H1 (cell line): ENCODE measurements at regions not wholly inside any gene's neighbourhood (a gene's known extent, or its start where the extent isn't known, plus 50 kb on each side); places are given as distances from the start of the nearest gene placed in this dataset.

ENCODE experiments used
- CTCF ChIA-PET: fragments of 300-600 bp; sonication (Branson Sonifier 250); formaldehyde crosslinking; loops from one replicate; lab custom pipeline; 2021; ENCODE audit not compliant: partially characterized antibody; lab: Charles Lee
- POLR2A ChIA-PET: fragments of 300-600 bp; sonication (Branson Sonifier 250); formaldehyde crosslinking; loops from one replicate; lab custom pipeline; 2021; ENCODE audit warnings: inconsistent platforms; ENCODE audit not compliant: partially characterized antibody; lab: Charles Lee
- DNase-seq, 2 experiments: peaks; one replicate each; pipeline versions ENCODE4 v3.0.0 to v3.0.0-alpha.2; 2010 to 2022; ENCODE audit warnings: low spot score in 2 of 2, low read depth in 1 of 2, mixed read lengths in 1 of 2
- FAIRE-seq: peaks from 2 replicates; lab custom pipeline; 2011; peaks lifted over from hg19 to GRCh38; lab: Jason Lieb, UNC
- H2AFZ ChIP-seq: 2 replicates; pipeline ENCODE4 v1.8.1; 2012; ENCODE audit warnings: low read length, inconsistent platforms
- H2AK5ac ChIP-seq: 2 replicates; pipeline ENCODE4 v1.6.1; 2013; ENCODE audit warnings: low read depth, low read length
- H2BK120ac ChIP-seq: replicated peaks from 2 replicates; pipeline ENCODE3; 2013; ENCODE audit warnings: low read depth, low read length, inconsistent platforms
- H2BK12ac ChIP-seq: 2 replicates; pipeline ENCODE4 v1.6.1; 2013; ENCODE audit warnings: low read depth, low read length
- H2BK15ac ChIP-seq: 2 replicates; pipeline ENCODE4 v1.6.1; 2013; ENCODE audit warnings: low read length
- H2BK20ac ChIP-seq: 2 replicates; pipeline ENCODE4 v1.6.1; 2013; ENCODE audit warnings: low read length
- H2BK5ac ChIP-seq: 2 replicates; pipeline ENCODE4 v1.6.1; 2013; ENCODE audit warnings: low read depth, low read length
- H3K14ac ChIP-seq: 2 replicates; pipeline ENCODE4 v1.6.1; 2013; ENCODE audit warnings: inconsistent platforms; ENCODE audit not compliant: insufficient read length
- H3K18ac ChIP-seq: 2 replicates; pipeline ENCODE4 v1.6.1; 2013; ENCODE audit warnings: low read length; ENCODE audit errors: extremely low read depth
- H3K23ac ChIP-seq: 2 replicates; pipeline ENCODE4 v1.6.1; 2013; ENCODE audit warnings: inconsistent platforms; ENCODE audit not compliant: insufficient read length
- H3K23me2 ChIP-seq: 2 replicates; pipeline ENCODE4 v1.6.1; 2013; ENCODE audit warnings: low read depth, low read length
- H3K27ac ChIP-seq: 2 replicates; pipeline ENCODE4 v1.6.1; 2011; ENCODE audit warnings: low read depth, low read length, inconsistent platforms
- H3K27me3 ChIP-seq, 4 experiments: replicated peaks in 1 of 4; 1 replicate in 1 of 4; 2 replicates in 3 of 4; pipeline versions ENCODE4 v1.6.1 to v1.8.1; 2011 to 2013; ENCODE audit warnings: low read length in 3 of 4, mild to moderate bottlenecking in 3 of 4, inconsistent platforms in 2 of 4, mixed read lengths in 2 of 4, moderate library complexity in 1 of 4; ENCODE audit not compliant: control insufficient read depth in 3 of 4, insufficient read depth in 3 of 4; ENCODE audit errors: extremely low read depth in 1 of 4
- H3K36me3 ChIP-seq, 4 experiments: 2 replicates each; pipeline versions ENCODE4 v1.6.1 to v1.8.1; 2011 to 2013; ENCODE audit warnings: mild to moderate bottlenecking in 4 of 4, low read length in 3 of 4, moderate library complexity in 2 of 4, control low read depth in 1 of 4, inconsistent platforms in 1 of 4; ENCODE audit not compliant: insufficient read depth in 4 of 4, control insufficient read depth in 2 of 4
- H3K4ac ChIP-seq: replicated peaks from 2 replicates; pipeline ENCODE3; 2013; ENCODE audit warnings: low read length, low read depth, mixed read lengths, inconsistent platforms; ENCODE audit not compliant: insufficient read length
- H3K4me1 ChIP-seq, 4 experiments: replicated peaks in 1 of 4; 1 replicate in 1 of 4; 2 replicates in 3 of 4; pipeline versions ENCODE4 v1.6.1 to v1.8.1; 2011 to 2013; ENCODE audit warnings: low read length in 3 of 4, inconsistent platforms in 2 of 4, mixed read lengths in 1 of 4; ENCODE audit not compliant: insufficient read depth in 4 of 4, control insufficient read depth in 3 of 4
- H3K4me2 ChIP-seq, 2 experiments: 2 replicates each; pipeline versions ENCODE4 v1.6.1 to v1.8.1; 2011 to 2013; ENCODE audit warnings: low read depth in 2 of 2, low read length in 2 of 2, control low read depth in 1 of 2, inconsistent platforms in 1 of 2, mild to moderate bottlenecking in 1 of 2; ENCODE audit not compliant: insufficient read depth in 1 of 2
- H3K4me3 ChIP-seq, 4 experiments: fragments of 200-600, 300-600 bp in 1 of 4; sonication (generic), shearing (Covaris generic), sonication (Bioruptor Twin) in 1 of 4; 2 replicates each; pipeline versions ENCODE4 v1.5.1 to v1.8.1; 2011 to 2016; ENCODE audit warnings: low read length in 4 of 4, low read depth in 3 of 4, control low read depth in 2 of 4, inconsistent platforms in 2 of 4, mild to moderate bottlenecking in 2 of 4, mixed read lengths in 1 of 4, moderate library complexity in 1 of 4; ENCODE audit not compliant: insufficient read depth in 2 of 4; ENCODE audit errors: extremely low read depth in 1 of 4
- H3K56ac ChIP-seq: replicated peaks from 2 replicates; pipeline ENCODE3; 2013; ENCODE audit warnings: low read depth, mild to moderate bottlenecking, mixed read lengths, low read length, inconsistent platforms; ENCODE audit not compliant: insufficient read length
- H3K79me1 ChIP-seq: 2 replicates; pipeline ENCODE4 v1.6.1; 2013; ENCODE audit warnings: low read depth, low read length, control low read depth
- H3K79me2 ChIP-seq, 2 experiments: 2 replicates each; pipeline versions ENCODE4 v1.6.1 to v1.8.1; 2012 to 2013; ENCODE audit warnings: low read length in 2 of 2, mild to moderate bottlenecking in 2 of 2, inconsistent platforms in 1 of 2; ENCODE audit not compliant: insufficient read depth in 2 of 2, control insufficient read depth in 1 of 2
- H3K9ac ChIP-seq, 4 experiments: replicated peaks in 1 of 4; 1 replicate in 1 of 4; 2 replicates in 3 of 4; pipeline versions ENCODE4 v1.6.1 to v1.8.1; 2011 to 2013; ENCODE audit warnings: low read depth in 3 of 4, low read length in 3 of 4, control low read depth in 2 of 4, mild to moderate bottlenecking in 2 of 4, moderate library complexity in 2 of 4, inconsistent platforms in 1 of 4; ENCODE audit errors: extremely low read depth in 1 of 4
- H3K9me3 ChIP-seq, 2 experiments: 2 replicates each; pipeline versions ENCODE4 v1.6.1 to v1.8.1; 2012 to 2013; ENCODE audit warnings: mild to moderate bottlenecking in 2 of 2, moderate library complexity in 2 of 2, control low read depth in 1 of 2, inconsistent platforms in 1 of 2, low read depth in 1 of 2, low read length in 1 of 2, mixed read lengths in 1 of 2; ENCODE audit not compliant: insufficient read depth in 2 of 2
- H4K20me1 ChIP-seq, 2 experiments: replicated peaks in 1 of 2; 2 replicates each; pipeline versions ENCODE3 to v1.8.1; 2011 to 2013; ENCODE audit warnings: inconsistent platforms in 2 of 2, low read length in 2 of 2, mild to moderate bottlenecking in 1 of 2; ENCODE audit not compliant: insufficient read depth in 2 of 2, control insufficient read depth in 1 of 2
- H4K5ac ChIP-seq: 2 replicates; pipeline ENCODE4 v1.6.1; 2013; ENCODE audit warnings: low read length, low read depth, mixed read lengths, inconsistent platforms; ENCODE audit not compliant: insufficient read length
- H4K8ac ChIP-seq: 2 replicates; pipeline ENCODE4 v1.8.0; 2013; ENCODE audit warnings: mild to moderate bottlenecking, moderate library complexity, low read length, inconsistent platforms; ENCODE audit not compliant: insufficient read depth; ENCODE audit errors: extremely low read depth
- H4K91ac ChIP-seq: replicated peaks from 2 replicates; pipeline ENCODE3; 2013; ENCODE audit warnings: low read length, mixed read lengths, inconsistent platforms; ENCODE audit not compliant: insufficient read length
- ATF2 ChIP-seq: IDR thresholded peaks from 2 replicates; pipeline ENCODE4 v1.6.1; 2012; ENCODE audit warnings: low read length, inconsistent platforms
- BACH1 ChIP-seq: IDR thresholded peaks from 2 replicates; pipeline ENCODE4 v1.6.1; 2012; ENCODE audit warnings: low read length, improper control_type of control experiment
- CBX5 ChIP-seq: fragments of 300-800, 300-1000 bp; sonication (generic); IDR thresholded peaks from 2 replicates; pipeline ENCODE4 v1.7.1; 2016; ENCODE audit warnings: antibody characterized with exemption, low read length, low read depth
- CEBPB ChIP-seq: IDR thresholded peaks from 2 replicates; pipeline ENCODE4 v1.6.1; 2012; ENCODE audit warnings: low read depth, low read length
- CTBP2 ChIP-seq: IDR thresholded peaks from 2 replicates; pipeline ENCODE4 v1.7.0; 2011; ENCODE audit warnings: borderline replicate concordance, mild to moderate bottlenecking, moderate library complexity, mixed read lengths, low read length; ENCODE audit not compliant: insufficient read depth, insufficient read length
- EP300 ChIP-seq, 2 experiments: IDR thresholded peaks; 1 replicate in 1 of 2; 2 replicates in 1 of 2; pipeline ENCODE4 v1.6.1; 2011 to 2012; ENCODE audit warnings: low read depth in 2 of 2, low read length in 2 of 2, mild to moderate bottlenecking in 2 of 2, borderline replicate concordance in 1 of 2, inconsistent platforms in 1 of 2, moderate library complexity in 1 of 2
- EZH2 ChIP-seq: fragments of 200-600 bp; sonication (generic); IDR thresholded peaks from 2 replicates; pipeline ENCODE4 v1.7.1; 2012; ENCODE audit warnings: low read depth, mild to moderate bottlenecking, moderate library complexity, low read length, inconsistent platforms; ENCODE audit not compliant: severe bottlenecking
- MAFK ChIP-seq: IDR thresholded peaks from 2 replicates; pipeline ENCODE4 v1.6.1; 2012; ENCODE audit warnings: low read depth, mild to moderate bottlenecking, improper control_type of control experiment, low read length
- RAD21 ChIP-seq, 2 experiments: IDR thresholded peaks in 1 of 2; conservative IDR thresholded peaks in 1 of 2; 2 replicates each; pipeline ENCODE4 v1.6.1; 2011; ENCODE audit warnings: low read depth in 2 of 2, low read length in 2 of 2, improper control_type of control experiment in 1 of 2, inconsistent platforms in 1 of 2, mild to moderate bottlenecking in 1 of 2, moderate library complexity in 1 of 2
- RBBP5 ChIP-seq: IDR thresholded peaks from 2 replicates; pipeline ENCODE4 v1.7.1; 2012; ENCODE audit warnings: low read depth, mild to moderate bottlenecking, inconsistent platforms, low read length, moderate library complexity, borderline replicate concordance
- SP4 ChIP-seq: IDR thresholded peaks from 2 replicates; pipeline ENCODE4 v1.6.1; 2012; ENCODE audit warnings: low read length, inconsistent platforms
- TAF7 ChIP-seq: optimal IDR thresholded peaks from 2 replicates; pipeline ENCODE3; 2011; ENCODE audit warnings: low read depth, mild to moderate bottlenecking, inconsistent platforms, low read length, moderate library complexity, borderline replicate concordance
- WGBS, 2 experiments: shearing (Covaris generic) in 1 of 2; methylation state at CpG; one replicate each; pipeline versions ENCODE4 v1.1.6 to v1.1.7; 2013 to 2015; ENCODE audit warnings: low lambda C conversion rate in 2 of 2, mixed read lengths in 2 of 2, inconsistent platforms in 1 of 2, low coverage in 1 of 2, missing lambda C conversion rate in 1 of 2; ENCODE audit not compliant: insufficient replicate concordance in 2 of 2, insufficient coverage in 1 of 2, insufficient read length in 1 of 2; ENCODE audit errors: extremely low coverage in 1 of 2, missing lambda C conversion rate in 1 of 2; 5-methylcytosine and 5-hydroxymethylcytosine counted together

GRCh38 chr12:30126944-30127343 lies 343.2 kb upstream of the TMTC1 start:
- no peak overlapping the region for H3K9ac ChIP-seq
- no peak overlapping the region for H3K18ac ChIP-seq
- WGBS, 2 experiments, result 88 to 100% methylated on average over 1 to 3 of the region's 3 CpGs
- H4K20me1 ChIP-seq, result no peaks in the 10 kb centered on the region
- no peak overlapping the region for H3K4me3 ChIP-seq
- H4K5ac ChIP-seq, result no peak overlapping the region
- no peak overlapping the region for H2BK12ac ChIP-seq
- CTCF ChIA-PET, result interaction anchor here (1.4 kb wide), 1 partner anchor 16 kb away, joined by 3 read pairs; no protein-coding TSS in a partner anchor
- no peaks in the 10 kb centered on the region for H3K79me2 ChIP-seq
- no peaks in the 10 kb centered on the region for H3K4me1 ChIP-seq
- no peak overlapping the region for H2BK15ac ChIP-seq
- no peak overlapping the region for H2BK20ac ChIP-seq
- no peak overlapping the region for H2BK5ac ChIP-seq
- no peak overlapping the region for H2AK5ac ChIP-seq
- no peaks in the 10 kb centered on the region for H3K36me3 ChIP-seq
- H3K27me3 ChIP-seq, result no peaks in the 10 kb centered on the region
- no peak overlapping the region for H4K91ac ChIP-seq
- H3K4me2 ChIP-seq, result no peak overlapping the region
- no peak overlapping the region for H3K27ac ChIP-seq
- H3K14ac ChIP-seq, result no peak overlapping the region
- H2AFZ ChIP-seq, result no peak overlapping the region
- no peak overlapping the region for H2BK120ac ChIP-seq
- no peak overlapping the region for H3K4ac ChIP-seq
- FAIRE-seq (no peak), DNase-seq (no peak)
- POLR2A ChIA-PET, result no interaction called here
- no peaks in the 10 kb centered on the region for H3K9me3 ChIP-seq
- H3K79me1 ChIP-seq, result no peaks in the 10 kb centered on the region
- no peak overlapping the region for H3K23ac ChIP-seq
- H3K56ac ChIP-seq, result no peak overlapping the region
- no peaks in the 10 kb centered on the region for H3K23me2 ChIP-seq
- no peak overlapping the region for H4K8ac ChIP-seq
- TF ChIP-seq ATF2 (no peak), RAD21 (IDR thresholded peaks at IDR 0.05 in 1 of 2, conservative IDR thresholded peaks at IDR 0.05 in 1 of 2; ENCODE audit: low read depth in 2 of 2, low read length in 2 of 2) (no peak), CEBPB (no peak), RBBP5 (no peak), EZH2 (no peak), BACH1 (no peak), CTBP2 (no peak), SP4 (no peak), EP300 (IDR thresholded peaks at IDR 0.05; ENCODE audit: borderline replicate concordance in 1 of 2, low read depth in 2 of 2, low read length in 2 of 2) (no peak), MAFK (no peak), TAF7 (no peak), CBX5 (no peak)
